Lower leg skin (tissue), 4 donors: ENCODE measurements at regions not wholly inside any gene's neighbourhood (a gene's known extent, or its start where the extent isn't known, plus 50 kb on each side); places are given as distances from the start of the nearest gene placed in this dataset.

Experiments used
- DNase-seq, 2 donors: peaks; one replicate each; pipeline ENCODE4 v3.0.0-alpha.2; 2019; ENCODE audit warnings: low spot score in 2 of 2
- H3K4me3 ChIP-seq: fragments of 200-600 bp; sonication (generic); 2 replicates; pipeline ENCODE4 v1.5.1; 2017; ENCODE audit warnings: mild to moderate bottlenecking, low read depth; ENCODE audit not compliant: poor library complexity, severe bottlenecking
- CTCF ChIP-seq, 3 donors: fragments of 450-650 bp; IDR thresholded peaks; one replicate each; pipeline ENCODE4 v1.5.1; 2016; ENCODE audit warnings: antibody characterized with exemption in 3 of 3, mild to moderate bottlenecking in 3 of 3, moderate library complexity in 2 of 3
- POLR2A ChIP-seq, 2 donors: fragments of 450-650 bp; IDR thresholded peaks; one replicate each; pipeline ENCODE4 v1.6.1; 2016 to 2017; ENCODE audit warnings: antibody characterized with exemption in 2 of 2, mild to moderate bottlenecking in 1 of 2, moderate library complexity in 1 of 2
- WGBS, 2 donors: methylation state at CpG; one replicate each; pipeline ENCODE4 v1.1.5; 2018; 5-methylcytosine and 5-hydroxymethylcytosine counted together
- intact Hi-C: fragments of 100-400 bp; cut with DNase I; formaldehyde crosslinking; loops from one replicate; pipeline ENCODE4 v1.15.0; 2023; ENCODE audit warnings: low total_unique reads

- WGBS, 2 donors: 46 to 50% methylated on average over 3 of the region's 3 CpGs
- no peak for DNase-seq
- H3K4me3 ChIP-seq: no peak overlapping the region
- intact Hi-C loops: no loop called here
- no peak for TF ChIP-seq CTCF (IDR thresholded peaks at IDR 0.05)
Observed at GRCh38 chr10:44776181-44776580, 135.0 kb upstream of the TMEM72 start.

- intact Hi-C loops: no loop called here
- DNase-seq: no peak
- TF ChIP-seq POLR2A (IDR thresholded peaks at IDR 0.05) (no peak), CTCF (IDR thresholded peaks at IDR 0.05) (no peak)
- no peak overlapping the region for H3K4me3 ChIP-seq
- 68 to 73% methylated on average over 7 of the region's 7 CpGs for WGBS, 2 donors
Observed at GRCh38 chr10:44779511-44779910, 131.6 kb upstream of the TMEM72 start.

- H3K4me3 ChIP-seq: no peak overlapping the region
- intact Hi-C loops: no loop called here
- TF ChIP-seq CTCF (IDR thresholded peaks at IDR 0.05) (no peak), POLR2A (IDR thresholded peaks at IDR 0.05) (no peak)
- no peak for DNase-seq
- 78 to 86% methylated on average over 2 of the region's 2 CpGs for WGBS, 2 donors
Observed at GRCh38 chr10:44780426-44780825, 130.7 kb upstream of the TMEM72 start.

GRCh38 chr10:44781131-44781530 is 130.0 kb upstream of the TMEM72 start:
- no peak for DNase-seq
- intact Hi-C loops: no loop called here
- no peak for TF ChIP-seq CTCF (IDR thresholded peaks at IDR 0.05)
- TF ChIP-seq POLR2A (IDR thresholded peaks at IDR 0.05): no peak
- no peak overlapping the region for H3K4me3 ChIP-seq

- no peak for TF ChIP-seq POLR2A (IDR thresholded peaks at IDR 0.05)
- no peak for TF ChIP-seq CTCF (IDR thresholded peaks at IDR 0.05)
- DNase-seq: no peak
- intact Hi-C loops: no loop called here
- H3K4me3 ChIP-seq: no peak overlapping the region
- 58 to 61% methylated on average over 7 of the region's 7 CpGs for WGBS, 2 donors
Observed at GRCh38 chr10:44786286-44786850, 124.8 kb upstream of the TMEM72 start.

GRCh38 chr10:44787480-44788075 is 123.6 kb upstream of the TMEM72 start:
- H3K4me3 ChIP-seq: no peak overlapping the region
- intact Hi-C loops: no loop called here
- DNase-seq: no peak
- WGBS, 2 donors: 77 to 85% methylated on average over 7 of the region's 7 CpGs
- TF ChIP-seq POLR2A (IDR thresholded peaks at IDR 0.05) (no peak), CTCF (IDR thresholded peaks at IDR 0.05) (no peak)
